ENCODE measurements at regions not wholly inside any gene's neighbourhood (a gene's known extent, or its start where the extent isn't known, plus 50 kb on each side); places are given as distances from the start of the nearest gene placed in this dataset.

GRCh38 chr6:99073223-99073622 lies 125.5 kb upstream of the FBXL4 start:
- intact Hi-C loops (cut with DNase I; ENCODE audit: low total_unique reads): no loop called here

GRCh38 chr6:99066044-99066443 lies 118.3 kb upstream of the FBXL4 start:
- no peaks in the 10 kb centered on the region for H3K36me3 ChIP-seq
- H3K9me3 ChIP-seq: no peaks in the 10 kb centered on the region
- H3K27me3 ChIP-seq: no peaks in the 10 kb centered on the region
- H3K4me1 ChIP-seq: no peaks in the 10 kb centered on the region
- no peak overlapping the region for H3K27ac ChIP-seq
- no peak overlapping the region for H3K4me3 ChIP-seq
- no peak for DNase-seq
- no peak for TF ChIP-seq CTCF (IDR thresholded peaks at IDR 0.05)
- intact Hi-C loops (cut with DNase I; ENCODE audit: low total_unique reads): no loop called here

More at GRCh38 chr6:99073223-99073622, 125.5 kb upstream of the FBXL4 start:
- H3K27me3 ChIP-seq: no peaks in the 10 kb centered on the region
- no peaks in the 10 kb centered on the region for H3K4me1 ChIP-seq
- no peaks in the 10 kb centered on the region for H3K9me3 ChIP-seq
- no peak for DNase-seq
- no peak for TF ChIP-seq CTCF (IDR thresholded peaks at IDR 0.05)
- H3K27ac ChIP-seq: no peak overlapping the region
- no peaks in the 10 kb centered on the region for H3K36me3 ChIP-seq
- H3K4me3 ChIP-seq: no peak overlapping the region

GRCh38 chr6:99064834-99065233 lies 117.1 kb upstream of the FBXL4 start:
- no peak for TF ChIP-seq CTCF (IDR thresholded peaks at IDR 0.05)
- no peaks in the 10 kb centered on the region for H3K4me1 ChIP-seq
- H3K27ac ChIP-seq: no peak overlapping the region
- no peaks in the 10 kb centered on the region for H3K27me3 ChIP-seq
- H3K4me3 ChIP-seq: no peak overlapping the region
- H3K36me3 ChIP-seq: no peaks in the 10 kb centered on the region
- H3K9me3 ChIP-seq: no peaks in the 10 kb centered on the region
- intact Hi-C loops (cut with DNase I; ENCODE audit: low total_unique reads): no loop called here
- DNase-seq: no peak

- H3K27ac ChIP-seq: no peak overlapping the region
- no peaks in the 10 kb centered on the region for H3K9me3 ChIP-seq
- no peak for TF ChIP-seq CTCF (IDR thresholded peaks at IDR 0.05)
Observed at GRCh38 chr6:99036672-99037071, 88.9 kb upstream of the FBXL4 start.

GRCh38 chr6:99032396-99032795 lies 84.7 kb upstream of the FBXL4 start:
- DNase-seq: no peak
- Histone ChIP-seq H3K27ac (no peak overlapping the region), H3K4me1 (no peaks in the 10 kb centered on the region), H3K27me3 (no peaks in the 10 kb centered on the region), H3K4me3 (no peak overlapping the region), H3K36me3 (no peaks in the 10 kb centered on the region), H3K9me3 (no peaks in the 10 kb centered on the region)
- no peak for TF ChIP-seq CTCF (IDR thresholded peaks at IDR 0.05)
- intact Hi-C loops (cut with DNase I; ENCODE audit: low total_unique reads): no loop called here

More at GRCh38 chr6:99036672-99037071, 88.9 kb upstream of the FBXL4 start:
- intact Hi-C loops (cut with DNase I; ENCODE audit: low total_unique reads): no loop called here
- no peaks in the 10 kb centered on the region for H3K36me3 ChIP-seq
- peaks cover 0 to 3% of the 10 kb centered on the region in 2 donors for H3K27me3 ChIP-seq
- DNase-seq: no peak
- no peaks in the 10 kb centered on the region for H3K4me1 ChIP-seq
- H3K4me3 ChIP-seq: no peak overlapping the region

GRCh38 chr6:99031957-99032356 lies 84.2 kb upstream of the FBXL4 start:
- Histone ChIP-seq H3K4me3 (no peak overlapping the region), H3K27me3 (no peaks in the 10 kb centered on the region), H3K4me1 (no peaks in the 10 kb centered on the region), H3K36me3 (no peaks in the 10 kb centered on the region), H3K27ac (no peak overlapping the region), H3K9me3 (no peaks in the 10 kb centered on the region)
- DNase-seq: no peak
- intact Hi-C loops (cut with DNase I; ENCODE audit: low total_unique reads): no loop called here
- TF ChIP-seq CTCF (IDR thresholded peaks at IDR 0.05): no peak

Data from tibial artery (tissue), 4 donors.